Calu3 (cell line): ENCODE measurements at regions not wholly inside any gene's neighbourhood (a gene's known extent, or its start where the extent isn't known, plus 50 kb on each side); places are given as distances from the start of the nearest gene placed in this dataset.

Source experiments
- BruUV-seq: library from RNA; stranded (reverse); fragments of 400-500 nt; replicated peaks from 2 replicates; lab custom pipeline; 2021; lab: Mats Ljungman, UMichigan
- CTCF ChIA-PET: fragments of 300-600 bp; sonication (Branson Sonifier 250); formaldehyde crosslinking; loops from one replicate; lab custom pipeline; 2022; ENCODE audit warnings: antibody characterized with exemption; lab: Charles Lee
- DNase-seq: peaks from one replicate; pipeline ENCODE4 v3.0.0; 2022
- H3K27ac Mint-ChIP-seq: one replicate; pipeline ENCODE4 v1.8.0; 2022; ENCODE audit warnings: mixed read lengths; ENCODE audit not compliant: unreplicated experiment
- H3K27me3 Mint-ChIP-seq: one replicate; pipeline ENCODE4 v1.8.0; 2022; ENCODE audit warnings: mixed read lengths; ENCODE audit not compliant: unreplicated experiment
- H3K36me3 Mint-ChIP-seq: one replicate; pipeline ENCODE4 v1.8.0; 2022; ENCODE audit warnings: mild to moderate bottlenecking, moderate library complexity, mixed read lengths; ENCODE audit not compliant: insufficient read depth, unreplicated experiment
- H3K4me1 Mint-ChIP-seq: one replicate; pipeline ENCODE4 v1.8.0; 2022; ENCODE audit warnings: mild to moderate bottlenecking, low read depth, mixed read lengths; ENCODE audit not compliant: unreplicated experiment
- H3K4me3 Mint-ChIP-seq: one replicate; pipeline ENCODE4 v1.8.0; 2022; ENCODE audit warnings: mild to moderate bottlenecking, low read depth, moderate library complexity, mixed read lengths; ENCODE audit not compliant: unreplicated experiment
- H3K9me3 Mint-ChIP-seq: one replicate; pipeline ENCODE4 v1.8.0; 2022; ENCODE audit warnings: low read depth, mixed read lengths; ENCODE audit not compliant: unreplicated experiment
- CTCF ChIP-seq: fragments of 200-600 bp; IDR thresholded peaks from one replicate; pipeline ENCODE4 v1.8.0; 2022; ENCODE audit warnings: antibody characterized with exemption; ENCODE audit not compliant: unreplicated experiment
- intact Hi-C: fragments of 100-400 bp; cut with micrococcal nuclease; formaldehyde crosslinking; loops from one replicate; pipeline ENCODE4 v1.10.0; 2022; ENCODE audit not compliant: unreplicated experiment

- no peak for TF ChIP-seq CTCF
- Mint-ChIP-seq H3K9me3 (peaks cover 2% of the 10 kb centered on the region), H3K27ac (no peak overlapping the region), H3K36me3 (no peaks in the 10 kb centered on the region), H3K27me3 (no peaks in the 10 kb centered on the region), H3K4me3 (no peak overlapping the region), H3K4me1 (no peaks in the 10 kb centered on the region)
- BruUV-seq = no TSS peak
- intact Hi-C loops = no loop called here
- CTCF ChIA-PET = no interaction called here
- no peak for DNase-seq
These were observed 61.3 kb upstream of the SPIN1 start for GRCh38 chr9:88326936-88327335.

GRCh38 chr9:88326015-88326414 is 62.2 kb upstream of the SPIN1 start:
- no peak overlapping the region for H3K4me3 Mint-ChIP-seq
- no peak for DNase-seq
- CTCF ChIA-PET = interaction anchor here (0.9 kb wide), 1 partner anchor 13 kb away, joined by 3 read pairs; no protein-coding TSS in a partner anchor
- H3K4me1 Mint-ChIP-seq = no peaks in the 10 kb centered on the region
- H3K9me3 Mint-ChIP-seq = peaks cover 2% of the 10 kb centered on the region
- no peak overlapping the region for H3K27ac Mint-ChIP-seq
- BruUV-seq = no TSS peak
- TF ChIP-seq CTCF = no peak
- intact Hi-C loops = no loop called here
- no peaks in the 10 kb centered on the region for H3K36me3 Mint-ChIP-seq
- H3K27me3 Mint-ChIP-seq = no peaks in the 10 kb centered on the region

GRCh38 chr9:88322906-88323566 is 65.2 kb upstream of the SPIN1 start:
- CTCF ChIA-PET = no interaction called here
- no peak for DNase-seq
- no peak for TF ChIP-seq CTCF
- H3K9me3 Mint-ChIP-seq = peaks cover 2% of the 10 kb centered on the region
- BruUV-seq = no TSS peak
- no peaks in the 10 kb centered on the region for H3K27me3 Mint-ChIP-seq
- no peak overlapping the region for H3K4me3 Mint-ChIP-seq
- no peak overlapping the region for H3K27ac Mint-ChIP-seq
- no peaks in the 10 kb centered on the region for H3K36me3 Mint-ChIP-seq
- no peaks in the 10 kb centered on the region for H3K4me1 Mint-ChIP-seq
- intact Hi-C loops = no loop called here

- Mint-ChIP-seq H3K4me3 (no peak overlapping the region), H3K4me1 (no peaks in the 10 kb centered on the region), H3K36me3 (no peaks in the 10 kb centered on the region), H3K27me3 (no peaks in the 10 kb centered on the region), H3K27ac (no peak overlapping the region), H3K9me3 (peaks cover under 1% of the 10 kb centered on the region)
- no peak for TF ChIP-seq CTCF
- no peak for DNase-seq
- intact Hi-C loops = no loop called here
- BruUV-seq = no TSS peak
- CTCF ChIA-PET = no interaction called here
These were observed 66.5 kb upstream of the SPIN1 start for GRCh38 chr9:88321764-88322163.
